Uterus (tissue), 3 donors: ENCODE measurements at regions not wholly inside any gene's neighbourhood (a gene's known extent, or its start where the extent isn't known, plus 50 kb on each side); places are given as distances from the start of the nearest gene placed in this dataset.
"Not testable (repeated sequence)": the region's sequence is repeated elsewhere in the genome, so short reads cannot be mapped to it uniquely, and the experiment has no call there.

Source experiments
- DNase-seq, 2 donors: peaks; one replicate each; pipeline ENCODE4 v3.0.0-alpha.2; 2019 to 2020
- H3K27ac ChIP-seq, 2 donors: fragments of 200-600 bp; sonication (generic); 1 replicate in 1 of 2; 2 replicates in 1 of 2; pipeline ENCODE4 v1.5.1; 2016 to 2018
- H3K27me3 ChIP-seq, 2 donors: fragments of 200-600 bp; sonication (generic); one replicate each; pipeline ENCODE4 v1.5.1; 2018 to 2019; ENCODE audit warnings: control low read depth in 1 of 2
- H3K36me3 ChIP-seq, 2 donors: fragments of 200-600 bp; sonication (generic); one replicate each; pipeline ENCODE4 v1.5.1; 2019; ENCODE audit warnings: control low read depth in 1 of 2
- H3K4me1 ChIP-seq, 2 donors: fragments of 200-600 bp; sonication (generic); one replicate each; pipeline ENCODE4 v1.5.1; 2018 to 2019; ENCODE audit warnings: control low read depth in 1 of 2
- H3K4me3 ChIP-seq, 2 donors: fragments of 200-600 bp; sonication (generic); 1 replicate in 1 of 2; 2 replicates in 1 of 2; pipeline ENCODE4 v1.5.1; 2018 to 2019; ENCODE audit warnings: mild to moderate bottlenecking in 1 of 2
- H3K9me3 ChIP-seq, 2 donors: fragments of 200-600 bp; sonication (generic); one replicate each; pipeline ENCODE4 v1.5.1; 2019; ENCODE audit warnings: control low read depth in 1 of 2
- CTCF ChIP-seq, 4 experiments: fragments of 200-600 bp in 2 of 4; fragments of 450-650 bp in 2 of 4; sonication (generic) in 2 of 4; IDR thresholded peaks; one replicate each; pipeline ENCODE4 v1.5.1; 2016 to 2019; ENCODE audit warnings: antibody characterized with exemption in 4 of 4, mild to moderate bottlenecking in 2 of 4, moderate library complexity in 1 of 4
- POLR2A ChIP-seq, 2 donors: fragments of 450-650 bp; IDR thresholded peaks; one replicate each; pipeline ENCODE4 v1.6.1; 2016; ENCODE audit warnings: antibody characterized with exemption in 2 of 2, mild to moderate bottlenecking in 1 of 2, moderate library complexity in 1 of 2
- intact Hi-C: fragments of 100-400 bp; cut with DNase I; formaldehyde crosslinking; loops from one replicate; pipeline ENCODE4 v1.15.1; 2023; ENCODE audit warnings: low total_unique reads
- donor health status: DM: yes; HTN: yes; CAD: no.

GRCh38 chr7:49596701-49597491 is 176.5 kb upstream of the VWC2 start:
- Histone ChIP-seq H3K4me3 (no peak overlapping the region), H3K9me3 (no peaks in the 10 kb centered on the region), H3K36me3 (no peaks in the 10 kb centered on the region), H3K27ac (no peak overlapping the region), H3K4me1 (no peaks in the 10 kb centered on the region), H3K27me3 (no peaks in the 10 kb centered on the region)
- DNase-seq = no peak
- intact Hi-C loops = no loop called here
- TF ChIP-seq CTCF (IDR thresholded peaks at IDR 0.05) (no peak), POLR2A (IDR thresholded peaks at IDR 0.05) (no peak)

GRCh38 chr7:49597805-49598204 is 175.6 kb upstream of the VWC2 start:
- DNase-seq = no peak
- H3K4me3 ChIP-seq = no peak overlapping the region
- TF ChIP-seq POLR2A (IDR thresholded peaks at IDR 0.05) = no peak
- TF ChIP-seq CTCF (IDR thresholded peaks at IDR 0.05) = no peak
- no peaks in the 10 kb centered on the region for H3K27me3 ChIP-seq
- H3K36me3 ChIP-seq = no peaks in the 10 kb centered on the region
- H3K4me1 ChIP-seq = no peaks in the 10 kb centered on the region
- no peak overlapping the region for H3K27ac ChIP-seq
- H3K9me3 ChIP-seq = no peaks in the 10 kb centered on the region
- intact Hi-C loops = no loop called here

- TF ChIP-seq CTCF (IDR thresholded peaks at IDR 0.05) = no peak
- intact Hi-C loops = no loop called here
- no peaks in the 10 kb centered on the region for H3K27me3 ChIP-seq
These were observed 161.5 kb upstream of the VWC2 start for GRCh38 chr7:49611951-49612350.

GRCh38 chr7:49613759-49614158 is 159.7 kb upstream of the VWC2 start:
- no peaks in the 10 kb centered on the region for H3K4me1 ChIP-seq
- DNase-seq = no peak
- no peaks in the 10 kb centered on the region for H3K27me3 ChIP-seq
- H3K4me3 ChIP-seq = no peak overlapping the region
- TF ChIP-seq POLR2A (IDR thresholded peaks at IDR 0.05) = no peak
- TF ChIP-seq CTCF (IDR thresholded peaks at IDR 0.05) = no peak
- no peaks in the 10 kb centered on the region for H3K9me3 ChIP-seq
- intact Hi-C loops = no loop called here
- no peak overlapping the region for H3K27ac ChIP-seq
- no peaks in the 10 kb centered on the region for H3K36me3 ChIP-seq

More at GRCh38 chr7:49611951-49612350, 161.5 kb upstream of the VWC2 start:
- Histone ChIP-seq H3K9me3 (no peaks in the 10 kb centered on the region), H3K4me1 (no peaks in the 10 kb centered on the region), H3K4me3 (no peak overlapping the region), H3K27ac (no peak overlapping the region), H3K36me3 (no peaks in the 10 kb centered on the region)
- no peak for DNase-seq

DNA sequence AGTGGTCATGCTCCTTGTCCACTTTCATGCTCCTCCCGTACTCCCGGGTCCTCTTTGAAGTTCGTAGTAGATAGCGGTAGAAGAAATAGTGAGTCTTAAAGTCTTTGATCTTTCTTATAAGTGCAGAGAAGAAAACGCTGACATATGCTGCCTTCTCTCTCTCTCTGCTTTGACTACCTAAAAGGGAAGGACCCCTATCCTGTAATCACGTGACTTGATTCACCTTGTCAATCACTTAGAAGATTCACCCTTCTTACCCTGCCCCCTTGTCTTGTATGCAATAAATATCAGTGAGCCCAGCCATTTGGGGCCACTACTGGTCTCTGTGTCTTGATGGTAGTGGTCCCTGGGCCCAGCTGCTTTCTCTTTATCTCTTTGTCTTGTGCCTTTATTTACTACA is 158.5 kb upstream of the VWC2 start:
- H3K4me3 ChIP-seq, H3K27me3 ChIP-seq, H3K9me3 ChIP-seq, H3K27ac ChIP-seq, H3K4me1 ChIP-seq, H3K36me3 ChIP-seq, intact Hi-C loops, DNase-seq: not testable (repeated sequence)

DNA sequence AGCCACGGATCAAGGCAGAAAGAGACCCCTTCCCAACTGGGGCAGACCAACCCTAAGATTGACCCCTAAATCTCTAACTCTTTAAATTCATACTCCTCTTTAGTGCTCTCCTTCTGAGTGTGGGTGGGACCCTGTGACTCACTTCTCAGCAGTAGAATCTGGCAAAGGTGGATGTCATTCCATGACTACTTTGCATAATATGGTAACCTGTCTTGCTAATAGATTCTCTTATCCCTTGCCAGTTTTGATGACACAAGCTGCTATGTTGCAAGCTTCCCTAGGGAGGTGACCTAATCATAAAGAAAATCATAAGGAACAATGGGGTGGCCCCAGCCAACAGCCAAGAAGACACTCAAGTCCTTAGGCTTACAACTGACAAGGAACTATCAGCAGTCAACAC is 155.4 kb upstream of the VWC2 start:
- no peak for DNase-seq
- H3K9me3 ChIP-seq = no peaks in the 10 kb centered on the region
- intact Hi-C loops = no loop called here
- H3K4me3 ChIP-seq = no peak overlapping the region
- no peak for TF ChIP-seq CTCF (IDR thresholded peaks at IDR 0.05)
- TF ChIP-seq POLR2A (IDR thresholded peaks at IDR 0.05) = no peak
- H3K27me3 ChIP-seq = no peaks in the 10 kb centered on the region
- no peak overlapping the region for H3K27ac ChIP-seq
- no peaks in the 10 kb centered on the region for H3K36me3 ChIP-seq
- H3K4me1 ChIP-seq = no peaks in the 10 kb centered on the region
